Loucy (cell line): ENCODE measurements at regions not wholly inside any gene's neighbourhood (a gene's known extent, or its start where the extent isn't known, plus 50 kb on each side); places are given as distances from the start of the nearest gene placed in this dataset.

ENCODE experiments used
- H2AFZ ChIP-seq: fragments of 200-600 bp; sonication (generic); 2 replicates; pipeline ENCODE4 v1.6.0; 2016; ENCODE audit warnings: antibody characterized with exemption, mild to moderate bottlenecking, low read length, moderate library complexity
- H3F3A ChIP-seq: fragments of 200-600 bp; 2 replicates; pipeline ENCODE4 v1.6.0; 2016; ENCODE audit warnings: antibody characterized with exemption, low read depth, mild to moderate bottlenecking
- H3K27me3 ChIP-seq: fragments of 200-600 bp; sonication (generic); 2 replicates; pipeline ENCODE4 v1.6.1; 2014; ENCODE audit warnings: low read length, mild to moderate bottlenecking; ENCODE audit not compliant: insufficient read depth, poor library complexity, severe bottlenecking
- H3K36me3 ChIP-seq: fragments of 200-600 bp; sonication (generic); 2 replicates; pipeline ENCODE4 v1.6.1; 2016; ENCODE audit warnings: low read length; ENCODE audit not compliant: insufficient read depth
- H3K4me1 ChIP-seq: fragments of 200-600 bp; sonication (generic); 2 replicates; pipeline ENCODE4 v1.5.1; 2014; ENCODE audit warnings: low read length, mild to moderate bottlenecking; ENCODE audit not compliant: insufficient read depth, poor library complexity, severe bottlenecking
- H3K4me2 ChIP-seq: fragments of 200-600 bp; sonication (generic); 2 replicates; pipeline ENCODE4 v1.6.0; 2014; ENCODE audit warnings: antibody characterized with exemption, low read length, low read depth, mild to moderate bottlenecking; ENCODE audit not compliant: poor library complexity, severe bottlenecking
- H3K4me3 ChIP-seq: fragments of 200-600 bp; sonication (generic); 2 replicates; pipeline ENCODE4 v1.5.1; 2014; ENCODE audit warnings: low read length, mild to moderate bottlenecking, mixed read lengths; ENCODE audit not compliant: poor library complexity, severe bottlenecking
- H3K79me2 ChIP-seq: fragments of 200-600 bp; sonication (generic); 2 replicates; pipeline ENCODE4 v1.6.1; 2014; ENCODE audit warnings: low read length; ENCODE audit not compliant: insufficient read depth
- H3K9ac ChIP-seq: fragments of 200-600 bp; sonication (generic); 2 replicates; pipeline ENCODE4 v1.6.0; 2014; ENCODE audit warnings: mild to moderate bottlenecking, low read depth, low read length, moderate library complexity; ENCODE audit not compliant: poor library complexity, severe bottlenecking
- H3K9me2 ChIP-seq: fragments of 200-600 bp; sonication (generic); replicated peaks from 2 replicates; pipeline ENCODE4 v1.6.1; 2016; ENCODE audit warnings: low read depth, low read length, mixed read lengths
- H3K9me3 ChIP-seq: fragments of 200-600 bp; sonication (generic); 2 replicates; pipeline ENCODE4 v1.6.1; 2014; ENCODE audit warnings: mild to moderate bottlenecking, antibody characterized with exemption, low read length, low read depth; ENCODE audit not compliant: insufficient read depth
- H4K20me1 ChIP-seq: fragments of 200-600 bp; sonication (generic); 2 replicates; pipeline ENCODE4 v1.6.0; 2014; ENCODE audit warnings: antibody characterized with exemption, low read length, mild to moderate bottlenecking; ENCODE audit not compliant: insufficient read depth, poor library complexity, severe bottlenecking
- CTCF ChIP-seq: fragments of 200-600 bp; sonication (generic); conservative IDR thresholded peaks from 2 replicates; pipeline ENCODE4 v1.5.1; 2014; ENCODE audit warnings: mild to moderate bottlenecking, antibody characterized with exemption, low read length
- EZH2phosphoT487 ChIP-seq: fragments of 200-600 bp; IDR thresholded peaks from 2 replicates; pipeline ENCODE4 v1.6.1; 2018; ENCODE audit warnings: antibody characterized with exemption, mild to moderate bottlenecking, moderate library complexity, borderline replicate concordance

- Histone ChIP-seq H3K9me2 (no peaks in the 10 kb centered on the region), H3K4me1 (no peaks in the 10 kb centered on the region), H3F3A (no peaks in the 10 kb centered on the region), H3K36me3 (no peaks in the 10 kb centered on the region), H2AFZ (no peak overlapping the region), H3K4me2 (no peak overlapping the region), H3K9ac (no peak overlapping the region), H3K4me3 (no peak overlapping the region), H3K79me2 (no peaks in the 10 kb centered on the region), H3K27me3 (no peaks in the 10 kb centered on the region), H4K20me1 (no peaks in the 10 kb centered on the region), H3K9me3 (no peaks in the 10 kb centered on the region)
- TF ChIP-seq CTCF, result no peak
- TF ChIP-seq EZH2phosphoT487, result no peak
Observed at GRCh38 chr6:21451546-21452013, 142.0 kb upstream of the SOX4 start.

- H3K4me2 ChIP-seq, result no peak overlapping the region
Observed at GRCh38 chr6:21454262-21454661, 139.3 kb upstream of the SOX4 start.

GRCh38 chr6:21455071-21455470, 138.5 kb upstream of the SOX4 start:
- Histone ChIP-seq H3K9me2 (no peaks in the 10 kb centered on the region), H3K9ac (no peak overlapping the region), H4K20me1 (no peaks in the 10 kb centered on the region), H3K27me3 (no peaks in the 10 kb centered on the region), H3K9me3 (no peaks in the 10 kb centered on the region), H3K4me2 (no peak overlapping the region), H3F3A (no peaks in the 10 kb centered on the region), H3K4me1 (no peaks in the 10 kb centered on the region), H3K36me3 (no peaks in the 10 kb centered on the region), H2AFZ (no peak overlapping the region), H3K79me2 (no peaks in the 10 kb centered on the region), H3K4me3 (no peak overlapping the region)
- no peak for TF ChIP-seq EZH2phosphoT487
- no peak for TF ChIP-seq CTCF

More at GRCh38 chr6:21454262-21454661, 139.3 kb upstream of the SOX4 start:
- Histone ChIP-seq H3K79me2 (no peaks in the 10 kb centered on the region), H3K4me1 (no peaks in the 10 kb centered on the region), H2AFZ (no peak overlapping the region), H3K9me3 (no peaks in the 10 kb centered on the region), H3K36me3 (no peaks in the 10 kb centered on the region), H3K9ac (no peak overlapping the region), H4K20me1 (no peaks in the 10 kb centered on the region), H3K27me3 (no peaks in the 10 kb centered on the region), H3K4me3 (no peak overlapping the region), H3K9me2 (no peaks in the 10 kb centered on the region), H3F3A (no peaks in the 10 kb centered on the region)
- no peak for TF ChIP-seq CTCF
- no peak for TF ChIP-seq EZH2phosphoT487
